ENCODE measurements at regions not wholly inside any gene's neighbourhood (a gene's known extent, or its start where the extent isn't known, plus 50 kb on each side); places are given as distances from the start of the nearest gene placed in this dataset.
"Not testable (repeated sequence)": the region's sequence is repeated elsewhere in the genome, so short reads cannot be mapped to it uniquely, and the experiment has no call there.

GRCh38 chr3:177610686-177611633, 413.7 kb upstream of the TBL1XR1 start:
- DNase-seq: no peak

GRCh38 chr3:177611752-177612334, 414.6 kb upstream of the TBL1XR1 start:
- no peak for DNase-seq

- DNase-seq: no peak
Measured at GRCh38 chr3:177613901-177614300, 416.6 kb upstream of the TBL1XR1 start.

DNA sequence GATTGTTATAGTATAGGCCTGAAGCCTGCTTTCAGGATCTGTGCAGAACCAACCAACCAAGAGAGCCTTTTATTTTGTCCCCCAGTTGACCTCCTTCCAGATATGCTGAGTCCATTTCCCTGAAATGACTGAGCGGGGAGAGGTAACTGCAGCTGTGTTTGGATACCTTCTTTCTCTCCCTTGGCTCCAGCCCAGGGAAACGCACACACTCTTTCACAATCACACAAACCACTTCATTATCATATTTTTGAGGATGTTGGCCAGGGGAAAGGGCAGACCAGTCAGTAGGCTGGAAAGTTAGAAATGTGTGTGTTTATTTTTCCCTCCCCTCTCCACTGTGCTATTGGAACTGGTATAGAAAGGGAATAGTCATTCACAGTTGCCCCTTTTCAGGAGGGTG, 417.7 kb upstream of the TBL1XR1 start:
- DNase-seq: no peak

DNA sequence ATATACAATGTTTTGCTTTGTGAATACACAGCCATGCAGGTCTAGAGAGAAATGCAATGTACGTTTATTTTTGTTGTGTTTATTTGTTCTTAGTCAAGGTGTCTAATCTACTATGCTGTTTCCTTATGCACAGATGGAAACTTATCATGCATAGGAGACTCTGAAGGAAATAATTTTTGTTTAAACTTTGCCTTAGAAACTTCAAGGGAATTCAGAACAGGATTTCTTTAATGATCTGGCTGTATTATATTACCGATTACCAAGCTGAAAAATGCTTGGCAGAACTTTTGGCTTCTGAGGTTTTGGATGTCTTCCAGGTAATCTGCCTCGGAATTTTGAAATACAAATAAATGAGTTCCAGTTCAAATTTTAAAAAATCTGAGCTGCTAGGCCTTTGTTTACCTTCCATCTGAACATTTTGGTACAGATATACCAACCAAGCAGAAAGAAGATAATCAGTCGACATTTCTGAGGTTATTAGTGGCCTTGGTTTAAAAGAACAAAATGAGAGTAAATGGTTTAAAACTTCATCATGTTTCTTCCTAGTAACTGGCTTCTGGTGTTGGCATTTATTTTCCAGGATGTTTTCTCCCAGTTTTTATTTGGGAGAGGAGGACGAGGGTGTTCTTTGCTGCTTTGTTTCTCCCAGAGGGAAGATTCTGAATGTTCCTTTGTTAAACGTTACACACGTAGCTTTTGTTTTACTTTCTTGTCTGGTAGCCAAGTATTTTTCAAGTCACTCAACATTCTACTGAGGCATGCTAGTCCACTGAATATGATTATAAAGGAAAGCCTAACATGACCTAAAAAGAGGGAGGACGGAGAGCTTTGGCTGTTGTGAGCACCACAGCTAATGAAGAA, 421.8 kb upstream of the TBL1XR1 start:
- DNase-seq: no peak

GRCh38 chr3:177620073-177620472, 422.8 kb upstream of the TBL1XR1 start:
- DNase-seq: no peak

- DNase-seq: no peak
Measured at GRCh38 chr3:177622520-177622919, 425.2 kb upstream of the TBL1XR1 start.

DNA sequence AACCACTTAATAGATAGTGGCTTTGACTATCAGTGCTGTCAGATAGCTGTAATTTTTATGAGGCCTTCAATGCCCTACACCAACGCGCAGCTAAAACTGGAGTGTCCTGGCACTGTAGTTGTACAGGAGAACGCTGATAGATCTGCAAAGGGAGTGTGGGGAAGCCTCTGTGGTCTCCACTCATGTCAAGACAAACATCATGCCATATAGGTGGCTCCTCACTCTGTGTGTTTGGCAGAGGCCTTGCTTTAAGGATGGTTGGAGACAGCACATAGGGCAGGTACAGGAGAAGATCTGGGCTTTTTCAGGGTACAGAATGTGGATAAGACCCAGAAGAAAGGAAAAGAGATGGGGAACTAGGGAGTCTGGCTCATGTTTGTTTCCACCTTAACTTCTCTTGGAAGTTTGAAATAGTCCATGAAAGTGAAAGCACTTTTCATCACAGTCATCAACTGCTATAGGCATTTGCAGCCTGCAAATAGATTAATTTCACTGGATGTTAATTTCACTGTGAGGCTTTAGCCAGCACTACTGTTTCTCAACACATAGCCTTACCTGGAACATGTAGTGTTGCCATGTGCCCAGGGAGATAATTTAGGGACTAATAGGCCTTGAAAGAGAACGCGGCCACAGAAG, 425.8 kb upstream of the TBL1XR1 start:
- DNase-seq: no peak

DNA sequence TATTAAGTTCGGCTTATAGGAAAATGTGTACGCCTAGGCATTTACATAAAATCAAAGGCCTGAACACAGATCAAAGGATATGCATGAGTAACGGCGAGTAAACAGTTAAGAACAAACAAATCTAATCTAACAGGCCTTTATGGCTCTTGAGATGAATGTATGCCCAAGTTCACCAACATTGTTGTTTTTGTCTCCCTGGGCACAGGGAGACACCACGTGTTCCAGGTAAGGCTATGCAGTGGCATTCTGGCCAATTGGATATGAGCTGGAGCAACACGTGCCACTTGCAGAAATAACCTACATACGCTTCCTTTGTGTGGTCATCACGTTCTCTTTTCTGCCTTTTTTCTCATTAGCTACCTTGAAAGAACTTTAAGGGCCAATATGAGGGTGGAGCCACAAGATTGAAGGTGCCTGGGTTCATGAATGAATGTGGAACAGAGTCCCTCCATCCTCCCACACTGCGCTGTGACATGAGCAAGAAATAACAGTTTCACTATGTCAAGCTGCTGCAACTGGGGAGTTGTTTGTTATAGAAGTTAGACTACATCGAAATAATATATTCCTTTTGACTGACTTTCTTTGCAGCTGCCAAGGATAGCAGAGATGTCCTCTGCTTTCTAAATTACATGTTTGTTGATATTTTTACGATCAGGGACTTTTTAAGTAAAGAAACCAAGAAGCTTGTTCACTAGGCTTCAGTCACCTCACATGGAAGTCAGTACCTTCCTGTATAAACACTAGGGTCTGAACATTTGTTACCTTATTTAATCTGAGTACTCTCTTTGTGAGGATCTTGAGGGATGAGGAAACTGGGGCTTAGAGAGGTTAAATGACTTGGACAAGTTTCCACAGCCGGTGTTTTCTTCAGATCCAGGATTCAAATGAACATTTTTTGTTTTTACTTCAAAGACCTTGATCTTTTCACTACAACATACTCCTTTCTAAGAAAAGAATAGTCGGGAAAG, 427.5 kb upstream of the TBL1XR1 start:
- no peak for DNase-seq

DNA sequence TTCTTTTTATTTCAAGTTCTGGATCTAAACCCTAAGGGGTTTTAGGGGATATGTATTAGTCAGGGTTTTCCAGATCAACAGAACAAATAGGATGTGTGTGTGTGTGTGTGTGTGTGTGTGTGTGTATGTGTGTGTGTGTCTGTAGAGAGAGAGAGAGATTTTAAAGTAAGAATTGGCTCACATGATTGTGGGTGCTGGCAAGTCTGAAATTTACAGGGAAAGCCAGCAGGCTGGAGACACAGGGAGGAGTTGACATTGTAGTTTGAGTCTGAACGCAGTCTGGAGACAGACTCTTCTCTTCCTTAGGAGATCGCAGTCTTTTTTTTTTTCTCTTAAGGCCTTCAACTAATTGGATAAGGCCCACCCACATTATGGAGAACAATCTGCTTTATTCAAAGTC, 428.8 kb upstream of the TBL1XR1 start:
- DNase-seq: no peak

DNA sequence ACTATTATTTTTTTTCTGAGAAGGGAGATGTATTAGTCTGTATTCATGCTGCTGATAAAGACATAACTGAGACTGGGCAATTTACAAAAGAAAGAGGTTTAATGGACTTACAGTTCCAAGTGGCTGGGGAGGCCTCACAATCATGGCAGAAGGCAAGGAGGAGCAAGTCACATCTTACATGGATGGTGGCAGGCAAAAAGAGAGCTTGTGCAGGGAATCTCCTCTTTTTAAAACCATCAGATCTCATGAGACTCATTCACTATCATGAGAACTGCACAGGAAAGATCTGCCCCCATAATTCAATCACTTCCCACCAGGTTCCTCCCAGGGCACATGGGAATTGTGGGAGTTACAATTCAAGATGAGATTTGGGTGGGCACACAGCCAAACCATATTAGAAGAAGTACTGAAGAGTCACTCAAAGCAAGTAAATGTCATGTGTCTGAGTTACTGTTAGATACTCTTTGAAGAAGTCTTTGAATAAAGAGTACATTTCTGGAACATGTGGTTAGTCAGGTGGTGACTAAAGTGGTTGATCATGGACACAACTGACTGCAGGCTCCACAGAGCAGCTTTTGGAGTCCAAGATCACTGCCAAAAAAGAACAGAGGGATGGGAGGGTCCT, 430.9 kb upstream of the TBL1XR1 start:
- not testable (repeated sequence) for DNase-seq

- no peak for DNase-seq
Measured at GRCh38 chr3:177629276-177629675, 432.0 kb upstream of the TBL1XR1 start.

- DNase-seq: no peak
Measured at GRCh38 chr3:177633671-177634207, 436.5 kb upstream of the TBL1XR1 start.

DNA sequence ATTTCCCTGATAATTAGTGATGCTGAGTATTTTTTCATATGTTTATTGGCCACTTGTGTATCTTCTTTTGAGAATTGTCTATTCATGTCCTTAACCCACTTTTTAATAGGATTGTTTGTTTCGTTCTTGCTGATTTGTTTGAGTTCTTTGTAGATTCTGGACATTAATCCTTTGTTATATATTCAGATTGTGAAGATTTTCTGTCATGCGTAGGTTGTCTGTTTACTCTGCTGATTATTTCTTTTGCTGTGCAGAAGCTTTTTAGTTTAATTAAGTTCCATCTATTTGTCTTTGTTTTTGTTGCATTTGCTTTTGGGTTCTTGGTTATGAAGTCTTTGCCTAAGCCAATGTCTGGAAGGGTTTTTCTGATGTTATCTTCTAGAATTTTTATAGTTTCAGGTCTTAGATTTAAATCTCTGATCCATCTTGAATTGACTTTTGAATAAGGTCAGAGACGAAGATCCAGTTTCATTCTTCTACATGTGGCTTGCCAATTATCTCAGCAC, 438.4 kb upstream of the TBL1XR1 start:
- DNase-seq: not testable (repeated sequence)

DNA sequence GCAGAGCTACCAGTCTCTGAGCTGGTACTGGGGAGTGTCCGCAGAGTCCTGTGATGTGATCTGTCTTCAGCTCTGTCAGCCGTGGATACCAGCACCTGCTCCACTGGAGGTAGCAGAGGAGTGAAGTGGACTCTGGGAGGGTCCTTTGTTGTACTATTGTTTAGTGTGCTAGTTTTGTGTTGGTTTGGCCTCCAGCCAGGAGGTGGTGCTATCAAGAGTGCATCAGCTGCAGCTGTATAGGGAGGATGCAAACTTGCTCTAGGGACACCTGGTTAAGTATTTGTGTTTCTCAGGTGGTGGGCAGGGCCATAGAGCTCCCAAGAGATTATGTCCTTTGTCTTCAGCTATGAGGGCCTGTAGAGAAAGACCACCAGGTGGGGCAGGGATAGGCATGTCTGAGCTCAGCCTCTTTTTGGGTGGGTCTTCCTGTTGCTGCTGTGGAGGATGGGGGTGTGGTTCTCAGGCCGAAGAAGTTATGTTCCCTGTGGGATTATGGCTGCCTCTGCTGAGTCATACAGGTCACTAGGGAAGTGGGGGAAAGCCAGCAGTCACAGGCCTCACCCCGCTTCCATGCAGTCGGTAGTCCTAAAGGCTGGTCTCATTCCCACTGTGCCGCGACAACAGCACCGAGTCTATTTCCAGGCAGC, 443.2 kb upstream of the TBL1XR1 start:
- DNase-seq: no peak

DNA sequence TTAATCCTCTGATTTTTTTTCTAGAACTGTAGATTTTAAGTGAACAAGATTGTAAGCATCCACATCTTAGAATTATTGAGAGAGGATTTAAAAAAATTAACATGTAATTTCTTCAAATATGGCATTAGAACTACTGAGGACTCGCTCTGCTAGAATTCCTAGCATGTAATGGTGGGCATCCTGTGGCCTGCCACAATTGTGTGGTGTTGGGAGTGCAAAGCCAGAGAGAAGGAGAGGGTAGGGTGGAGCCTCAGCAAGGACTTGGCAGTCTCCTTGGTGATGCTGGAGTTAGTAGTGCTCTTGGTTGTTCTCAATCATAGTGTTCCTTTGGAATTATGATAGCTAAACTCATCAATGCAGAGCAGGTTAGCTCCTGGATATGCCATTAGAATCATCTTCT, 443.9 kb upstream of the TBL1XR1 start:
- DNase-seq: no peak

DNA sequence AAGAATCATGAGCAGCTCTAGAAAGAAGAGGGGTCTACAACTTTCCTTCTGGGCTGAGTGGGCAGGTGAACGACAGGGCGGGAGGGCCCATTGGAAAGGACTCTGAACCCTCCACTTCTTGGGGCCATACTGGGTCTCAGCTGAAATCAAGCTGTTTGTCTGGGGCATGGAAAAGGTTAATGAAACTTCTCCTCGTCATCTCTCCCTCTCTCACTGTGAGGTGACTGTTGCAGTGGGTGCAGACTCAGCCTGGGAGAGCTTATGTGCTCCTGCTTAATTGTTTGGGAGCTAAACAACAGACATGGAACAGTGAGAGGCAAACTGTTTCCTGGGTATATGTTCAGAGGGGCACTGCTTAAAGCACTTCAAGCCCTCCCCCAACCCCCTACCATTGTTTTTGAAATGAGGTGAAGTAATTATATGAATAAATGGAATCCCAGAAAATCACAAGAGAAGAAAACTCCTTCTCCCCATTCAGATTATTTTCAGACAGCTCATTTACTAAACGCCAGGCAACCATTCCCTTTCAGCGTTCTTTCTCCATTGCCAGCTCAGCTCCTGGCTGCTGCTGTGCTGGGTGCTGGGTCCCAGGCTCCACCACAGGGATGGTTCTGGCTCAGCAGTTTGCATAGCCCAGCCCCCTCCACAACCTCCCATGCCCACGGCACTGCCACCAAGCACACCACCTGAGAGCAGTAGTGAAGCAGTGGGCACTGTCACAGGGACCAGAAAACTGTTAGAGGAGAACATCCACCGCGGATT, 444.9 kb upstream of the TBL1XR1 start:
- no peak for DNase-seq

GRCh38 chr3:177642804-177643125, 445.5 kb upstream of the TBL1XR1 start:
- DNase-seq: no peak

DNA sequence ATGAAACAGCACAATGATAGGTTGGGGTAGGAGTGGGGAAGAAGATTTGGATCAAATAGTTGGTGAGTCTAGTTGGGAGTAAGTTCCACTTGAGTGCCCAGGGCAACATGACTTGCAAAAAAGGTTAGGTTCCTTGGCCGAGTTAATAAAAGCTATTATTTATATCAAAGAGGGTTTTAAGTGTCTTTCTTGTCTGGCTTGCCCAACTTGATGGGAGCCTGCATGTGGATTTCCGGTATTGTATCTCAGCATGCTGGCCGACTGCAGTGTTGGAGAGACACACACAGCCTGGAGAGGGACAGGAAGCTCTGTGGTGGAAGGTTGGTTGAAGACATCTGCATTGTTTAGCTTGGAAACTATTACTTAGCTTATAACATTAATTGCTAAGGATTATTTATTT, 449.5 kb upstream of the TBL1XR1 start:
- no peak for DNase-seq

GRCh38 chr3:177647341-177647740, 450.1 kb upstream of the TBL1XR1 start:
- no peak for DNase-seq
